ENCODE measurements at regions not wholly inside any gene's neighbourhood (a gene's known extent, or its start where the extent isn't known, plus 50 kb on each side); places are given as distances from the start of the nearest gene placed in this dataset.

- Histone ChIP-seq H3K4me3 (no peak overlapping the region), H3K36me3 (no peaks in the 10 kb centered on the region), H3K27ac (no peak overlapping the region), H3K4me1 (replicated peaks) (no peaks in the 10 kb centered on the region), H3K27me3 (replicated peaks; ENCODE audit: insufficient read depth) (no peaks in the 10 kb centered on the region), H3K9me3 (no peaks in the 10 kb centered on the region)
- TF ChIP-seq CTCF (IDR thresholded peaks at IDR 0.05) = no peak
- no peak for TF ChIP-seq POLR2A (IDR thresholded peaks at IDR 0.05)
- no peak for TF ChIP-seq POLR2AphosphoS5 (IDR thresholded peaks at IDR 0.05)
- intact Hi-C loops (cut with DNase I) = no loop called here
- DNase-seq (ENCODE audit: low spot score) = no peak
These were observed 92.1 kb upstream of the PLSCR4 start for GRCh38 chr3:146342989-146343388.

GRCh38 chr3:146339349-146339748 lies 88.4 kb upstream of the PLSCR4 start:
- H3K4me1 ChIP-seq (replicated peaks) = no peaks in the 10 kb centered on the region
- no peak overlapping the region for H3K4me3 ChIP-seq
- DNase-seq (ENCODE audit: low spot score) = no peak
- WGBS = 81% methylated on average over 7 of the region's 7 CpGs
- H3K27ac ChIP-seq = no peak overlapping the region
- intact Hi-C loops (cut with DNase I) = no loop called here
- TF ChIP-seq CTCF (IDR thresholded peaks at IDR 0.05) = no peak
- no peak for TF ChIP-seq POLR2AphosphoS5 (IDR thresholded peaks at IDR 0.05)
- no peak for TF ChIP-seq POLR2A (IDR thresholded peaks at IDR 0.05)
- no peaks in the 10 kb centered on the region for H3K27me3 ChIP-seq (replicated peaks; ENCODE audit: insufficient read depth)
- no peaks in the 10 kb centered on the region for H3K9me3 ChIP-seq
- H3K36me3 ChIP-seq = no peaks in the 10 kb centered on the region

GRCh38 chr3:146337991-146338390 lies 87.1 kb upstream of the PLSCR4 start:
- intact Hi-C loops (cut with DNase I) = no loop called here
- Histone ChIP-seq H3K27me3 (replicated peaks; ENCODE audit: insufficient read depth) (no peaks in the 10 kb centered on the region), H3K9me3 (no peaks in the 10 kb centered on the region), H3K36me3 (no peaks in the 10 kb centered on the region), H3K27ac (no peak overlapping the region), H3K4me1 (replicated peaks) (no peaks in the 10 kb centered on the region), H3K4me3 (no peak overlapping the region)
- TF ChIP-seq POLR2A (IDR thresholded peaks at IDR 0.05) = no peak
- TF ChIP-seq POLR2AphosphoS5 (IDR thresholded peaks at IDR 0.05) = no peak
- no peak for TF ChIP-seq CTCF (IDR thresholded peaks at IDR 0.05)
- no peak for DNase-seq (ENCODE audit: low spot score)
- 90% methylated on average over 7 of the region's 7 CpGs for WGBS

- intact Hi-C loops (cut with DNase I) = no loop called here
- Histone ChIP-seq H3K27me3 (replicated peaks; ENCODE audit: insufficient read depth) (no peaks in the 10 kb centered on the region), H3K4me1 (replicated peaks) (no peaks in the 10 kb centered on the region), H3K36me3 (no peaks in the 10 kb centered on the region), H3K4me3 (no peak overlapping the region), H3K27ac (no peak overlapping the region), H3K9me3 (no peaks in the 10 kb centered on the region)
- TF ChIP-seq POLR2A (IDR thresholded peaks at IDR 0.05) (no peak), CTCF (IDR thresholded peaks at IDR 0.05) (no peak), POLR2AphosphoS5 (IDR thresholded peaks at IDR 0.05) (no peak)
- 76% methylated on average over 3 of the region's 3 CpGs for WGBS
- no peak for DNase-seq (ENCODE audit: low spot score)
These were observed 84.5 kb upstream of the PLSCR4 start for GRCh38 chr3:146335386-146335785.

- H3K4me3 ChIP-seq = no peak overlapping the region
- intact Hi-C loops (cut with DNase I) = loop anchor here (5.0 kb wide), 1 partner anchor 238 kb away; no protein-coding TSS in a partner anchor
- H3K27me3 ChIP-seq (replicated peaks; ENCODE audit: insufficient read depth) = no peaks in the 10 kb centered on the region
- H3K36me3 ChIP-seq = no peaks in the 10 kb centered on the region
- H3K9me3 ChIP-seq = no peaks in the 10 kb centered on the region
- no peak for DNase-seq (ENCODE audit: low spot score)
- TF ChIP-seq POLR2AphosphoS5 (IDR thresholded peaks at IDR 0.05) = no peak
- TF ChIP-seq CTCF (IDR thresholded peaks at IDR 0.05) = peak in 1 of 4 experiments; percentile 12
- WGBS = 90% methylated on average over 7 of the region's 7 CpGs
- H3K27ac ChIP-seq = no peak overlapping the region
- no peaks in the 10 kb centered on the region for H3K4me1 ChIP-seq (replicated peaks)
These were observed 83.2 kb upstream of the PLSCR4 start for GRCh38 chr3:146334151-146334550.
